ENCODE measurements at regions not wholly inside any gene's neighbourhood (a gene's known extent, or its start where the extent isn't known, plus 50 kb on each side); places are given as distances from the start of the nearest gene placed in this dataset.

DNA sequence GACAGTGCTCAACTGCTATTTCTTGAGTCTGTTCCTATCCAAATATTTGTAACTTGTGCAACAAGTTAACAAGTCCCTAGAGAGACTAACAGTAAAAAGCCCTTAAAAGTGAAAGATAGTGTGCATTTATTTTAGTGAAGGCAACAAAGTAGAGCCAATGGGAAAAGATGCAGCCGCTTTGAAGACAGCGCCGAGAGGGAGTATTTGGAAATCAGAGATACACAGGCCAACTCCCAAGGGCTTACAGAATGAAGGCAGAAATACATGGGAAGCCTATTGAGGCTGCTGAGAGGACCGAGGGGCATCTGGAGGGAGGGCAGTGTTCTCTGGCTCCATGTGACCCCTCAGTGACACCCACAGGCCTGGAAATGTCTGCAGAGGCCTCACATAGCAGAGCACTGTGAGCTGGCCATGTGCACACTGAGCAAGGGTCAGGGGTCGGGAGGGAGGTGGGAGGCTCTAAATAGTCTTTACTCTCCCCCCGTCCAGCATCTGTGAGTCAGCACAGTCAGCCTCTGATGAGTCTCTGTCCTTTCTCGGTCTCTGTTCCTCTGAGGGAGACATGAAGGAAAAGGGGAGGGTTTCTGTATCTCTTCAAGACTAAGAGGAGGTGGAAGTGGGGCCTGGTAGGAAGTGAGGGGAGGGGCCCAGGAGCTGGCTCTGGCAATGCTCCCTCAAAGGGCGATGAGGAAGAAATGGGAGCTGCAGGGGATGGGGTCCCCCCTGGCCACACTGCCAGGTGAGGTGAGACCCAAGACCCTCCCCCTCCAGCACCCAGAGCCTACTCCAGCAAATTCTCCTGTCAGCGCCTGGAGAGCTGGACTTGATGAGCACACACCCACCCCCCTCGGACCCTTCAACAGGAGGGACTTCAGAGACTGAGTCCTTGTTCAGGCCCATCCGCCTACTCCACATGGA, 133.6 kb downstream of the SP3 start:
- DNase-seq (peak; percentile 24 to 80 (median 58)), ATAC-seq (ENCODE audit: insufficient read depth, low FRiP score) (peak; percentile 70)
- H3K27me3 ChIP-seq (ENCODE audit: control insufficient read depth in 3 of 3, insufficient read depth in 3 of 3, low read length in 2 of 3): no peaks in the 10 kb centered on the region
- H3K9me3 ChIP-seq (ENCODE audit: control insufficient read depth in 4 of 4, insufficient read depth in 3 of 4, low read length in 3 of 4): peaks cover 0 to 2% (median 0%) of the 10 kb centered on the region in 4 donors
- no peaks in the 10 kb centered on the region for H3K36me3 ChIP-seq (ENCODE audit: control insufficient read depth in 4 of 4, insufficient read depth in 4 of 4, low read length in 4 of 4)
- H3K4me3 ChIP-seq: no peak overlapping the region
- H3K4me1 ChIP-seq (ENCODE audit: control insufficient read depth in 5 of 5, insufficient read depth in 5 of 5, low read length in 5 of 5): peaks cover 4 to 24% (median 14%) of the 10 kb centered on the region in 5 donors
- no peak overlapping the region for H3K9ac ChIP-seq (ENCODE audit: insufficient read depth in 1 of 2, low read length in 2 of 2)
- WGBS, 2 donors: 65 to 75% methylated on average over 11 of the region's 11 CpGs
- H3K27ac ChIP-seq (ENCODE audit: low read depth in 1 of 2, low read length in 1 of 2): peak overlapping the region in 1 of 2 donors; percentile 31
- TF ChIP-seq, protein P1, sequence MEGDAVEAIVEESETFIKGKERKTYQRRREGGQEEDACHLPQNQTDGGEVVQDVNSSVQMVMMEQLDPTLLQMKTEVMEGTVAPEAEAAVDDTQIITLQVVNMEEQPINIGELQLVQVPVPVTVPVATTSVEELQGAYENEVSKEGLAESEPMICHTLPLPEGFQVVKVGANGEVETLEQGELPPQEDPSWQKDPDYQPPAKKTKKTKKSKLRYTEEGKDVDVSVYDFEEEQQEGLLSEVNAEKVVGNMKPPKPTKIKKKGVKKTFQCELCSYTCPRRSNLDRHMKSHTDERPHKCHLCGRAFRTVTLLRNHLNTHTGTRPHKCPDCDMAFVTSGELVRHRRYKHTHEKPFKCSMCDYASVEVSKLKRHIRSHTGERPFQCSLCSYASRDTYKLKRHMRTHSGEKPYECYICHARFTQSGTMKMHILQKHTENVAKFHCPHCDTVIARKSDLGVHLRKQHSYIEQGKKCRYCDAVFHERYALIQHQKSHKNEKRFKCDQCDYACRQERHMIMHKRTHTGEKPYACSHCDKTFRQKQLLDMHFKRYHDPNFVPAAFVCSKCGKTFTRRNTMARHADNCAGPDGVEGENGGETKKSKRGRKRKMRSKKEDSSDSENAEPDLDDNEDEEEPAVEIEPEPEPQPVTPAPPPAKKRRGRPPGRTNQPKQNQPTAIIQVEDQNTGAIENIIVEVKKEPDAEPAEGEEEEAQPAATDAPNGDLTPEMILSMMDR (IDR thresholded peaks at IDR 0.05; ENCODE audit: control extremely low read depth, extremely low read depth): no peak

GRCh38 chr2:173834141-173834540, 131.0 kb downstream of the SP3 start:
- DNase-seq (no peak), ATAC-seq (ENCODE audit: insufficient read depth, low FRiP score) (no peak)
- H3K9me3 ChIP-seq (ENCODE audit: control insufficient read depth in 4 of 4, insufficient read depth in 3 of 4, low read length in 3 of 4): peaks cover 0 to 2% (median 0%) of the 10 kb centered on the region in 4 donors
- no peaks in the 10 kb centered on the region for H3K36me3 ChIP-seq (ENCODE audit: control insufficient read depth in 4 of 4, insufficient read depth in 4 of 4, low read length in 4 of 4)
- no peaks in the 10 kb centered on the region for H3K27me3 ChIP-seq (ENCODE audit: control insufficient read depth in 3 of 3, insufficient read depth in 3 of 3, low read length in 2 of 3)
- TF ChIP-seq, protein P1 (IDR thresholded peaks at IDR 0.05; ENCODE audit: control extremely low read depth, extremely low read depth): no peak
- peaks cover 4 to 21% (median 11%) of the 10 kb centered on the region in 5 donors for H3K4me1 ChIP-seq (ENCODE audit: control insufficient read depth in 5 of 5, insufficient read depth in 5 of 5, low read length in 5 of 5)
- no peak overlapping the region for H3K4me3 ChIP-seq
- H3K27ac ChIP-seq (ENCODE audit: low read depth in 1 of 2, low read length in 1 of 2): no peak overlapping the region
- H3K9ac ChIP-seq (ENCODE audit: insufficient read depth in 1 of 2, low read length in 2 of 2): no peak overlapping the region
- 90 to 93% methylated on average over 2 of the region's 2 CpGs for WGBS, 2 donors

DNA sequence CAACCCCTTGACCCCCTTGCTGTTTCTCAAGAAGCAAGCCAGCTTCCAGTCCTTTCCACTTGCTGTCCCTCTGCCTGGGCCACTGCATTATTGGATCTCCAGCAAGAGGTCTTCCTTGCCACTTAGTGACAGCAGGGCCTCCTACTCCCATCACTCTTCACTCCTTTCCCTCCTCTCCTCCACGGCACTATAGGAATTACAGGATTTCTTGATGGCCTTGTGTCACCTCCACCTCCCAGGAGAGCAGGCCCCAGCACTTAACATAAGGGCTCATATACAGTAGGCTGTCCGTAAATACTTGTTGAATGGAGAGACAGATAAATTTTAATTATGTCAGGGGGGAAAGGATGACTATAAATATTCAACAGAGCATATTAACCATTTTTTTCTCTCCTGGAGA, 129.4 kb downstream of the SP3 start:
- ATAC-seq (ENCODE audit: insufficient read depth, low FRiP score) (no peak), DNase-seq (no peak)
- Histone ChIP-seq H3K27ac (ENCODE audit: low read depth in 1 of 2, low read length in 1 of 2) (no peak overlapping the region), H3K4me1 (ENCODE audit: control insufficient read depth in 5 of 5, insufficient read depth in 5 of 5, low read length in 5 of 5) (peaks cover 2 to 10% (median 3%) of the 10 kb centered on the region in 5 donors), H3K27me3 (ENCODE audit: control insufficient read depth in 3 of 3, insufficient read depth in 3 of 3, low read length in 2 of 3) (no peaks in the 10 kb centered on the region), H3K9me3 (ENCODE audit: control insufficient read depth in 4 of 4, insufficient read depth in 3 of 4, low read length in 3 of 4) (no peaks in the 10 kb centered on the region), H3K4me3 (no peak overlapping the region), H3K9ac (ENCODE audit: insufficient read depth in 1 of 2, low read length in 2 of 2) (no peak overlapping the region), H3K36me3 (ENCODE audit: control insufficient read depth in 4 of 4, insufficient read depth in 4 of 4, low read length in 4 of 4) (no peaks in the 10 kb centered on the region)
- WGBS, 2 donors: 82 to 86% methylated on average over 2 of the region's 2 CpGs
- TF ChIP-seq, protein P1 (IDR thresholded peaks at IDR 0.05; ENCODE audit: control extremely low read depth, extremely low read depth): no peak

Measured in lung (tissue), 11 donors.